GM18520 (cell line): ENCODE measurements at regions not wholly inside any gene's neighbourhood (a gene's known extent, or its start where the extent isn't known, plus 50 kb on each side); places are given as distances from the start of the nearest gene placed in this dataset.

Experiments used
- ATAC-seq: cut with Tn5 transposase; IDR thresholded peaks from one replicate; pipeline ENCODE4 v1.9.1; 2021; ENCODE audit not compliant: unreplicated experiment

DNA sequence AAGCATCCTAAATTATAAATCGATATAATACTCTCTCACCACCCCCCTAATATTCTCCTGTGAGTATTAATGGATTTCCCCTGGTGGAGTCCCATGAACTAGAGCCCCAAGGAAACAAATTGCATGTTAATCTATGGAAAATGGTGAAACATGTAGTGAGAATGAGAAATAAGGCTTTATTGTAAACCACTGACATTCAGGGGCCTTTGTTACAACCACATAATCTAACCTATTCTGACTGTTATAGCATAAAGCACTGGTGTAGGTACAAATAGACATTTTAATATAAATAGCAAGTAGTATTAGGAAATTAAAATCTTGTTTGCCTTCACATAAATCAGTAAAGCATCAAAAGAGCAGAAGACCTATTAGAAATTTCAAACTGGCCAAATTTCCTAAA lies 65.3 kb upstream of the TLK1 start:
- ATAC-seq: no peak

- no peak for ATAC-seq
Measured at GRCh38 chr2:171225302-171225980, 64.7 kb upstream of the TLK1 start.

DNA sequence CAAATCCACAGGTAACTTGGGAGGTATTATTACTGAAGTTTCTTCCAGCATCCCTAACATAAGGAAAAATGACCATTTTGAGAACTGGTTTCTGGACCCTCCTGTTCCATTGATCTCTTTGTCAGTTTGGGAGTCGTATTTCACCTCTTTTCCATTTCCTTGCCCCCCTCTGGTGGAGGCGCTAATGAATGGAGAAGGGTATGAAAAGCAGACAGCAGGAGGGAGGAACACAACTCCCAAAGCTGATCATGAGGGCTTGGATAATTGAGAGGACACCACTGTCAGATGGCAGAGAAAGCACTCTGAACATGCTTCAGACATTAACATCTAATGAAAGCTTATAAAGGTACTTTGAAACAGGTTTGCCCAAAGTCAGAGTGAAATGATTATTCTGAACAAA lies 56.6 kb upstream of the TLK1 start:
- no peak for ATAC-seq

GRCh38 chr2:171216631-171217030 lies 55.9 kb upstream of the TLK1 start:
- ATAC-seq: no peak

DNA sequence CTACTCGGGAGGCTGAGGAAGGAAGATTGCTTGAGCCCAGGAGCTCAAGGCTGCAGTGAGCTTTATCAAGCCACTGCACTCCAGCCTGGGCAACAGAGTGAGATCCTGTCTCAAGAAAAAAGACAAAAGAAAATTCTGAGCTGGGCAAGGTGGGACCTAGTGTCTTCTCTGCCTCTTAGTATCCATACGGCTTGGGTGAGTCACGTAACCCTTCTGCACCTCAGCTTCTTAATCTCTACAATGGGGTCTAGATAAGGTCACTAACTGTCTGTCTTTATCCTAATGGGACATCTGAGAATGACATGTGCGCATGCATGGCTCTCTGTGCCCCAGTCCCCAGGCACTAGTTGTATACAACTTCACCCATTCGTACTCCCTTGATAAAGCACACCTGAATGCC lies 53.4 kb upstream of the TLK1 start:
- ATAC-seq: no peak

DNA sequence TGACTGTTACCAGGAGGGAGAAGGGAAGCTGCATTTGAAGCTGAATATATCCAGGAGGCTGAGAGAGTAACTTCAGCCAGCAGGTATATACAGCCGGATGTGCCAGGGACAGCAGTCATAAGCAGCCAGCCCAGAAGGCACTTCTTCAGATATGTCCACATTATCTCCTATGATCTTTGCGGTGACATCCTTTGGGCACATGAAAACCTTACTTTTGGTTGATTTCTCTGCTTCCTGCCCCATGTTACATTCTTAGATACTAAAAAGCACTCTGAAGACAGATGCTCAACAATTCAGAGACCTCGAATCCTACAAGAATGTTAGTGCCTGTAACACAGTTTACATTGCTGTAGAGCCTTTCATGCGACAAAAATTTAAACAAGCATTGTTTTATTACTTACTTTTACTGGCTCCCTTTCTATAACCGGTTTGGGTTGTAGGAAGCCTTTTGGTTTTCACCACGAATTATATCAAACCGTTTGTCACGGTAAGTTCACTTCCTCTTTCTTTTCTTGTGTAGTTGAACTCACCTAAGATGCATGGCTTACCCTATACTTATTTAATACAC lies 50.3 kb upstream of the TLK1 start:
- ATAC-seq: no peak
